Right cardiac atrium (tissue), 5 donors: ENCODE measurements at regions not wholly inside any gene's neighbourhood (a gene's known extent, or its start where the extent isn't known, plus 50 kb on each side); places are given as distances from the start of the nearest gene placed in this dataset.
"Not testable (repeated sequence)": the region's sequence is repeated elsewhere in the genome, so short reads cannot be mapped to it uniquely, and the experiment has no call there.

ENCODE experiments used
- ATAC-seq, 2 donors: fragments of 200-7000 bp; cut with Tn5 transposase; one replicate each; pipeline versions ENCODE4 v1.8.0 to v1.9.1; 2020; ENCODE audit warnings: moderate library complexity in 2 of 2, mild to moderate bottlenecking in 1 of 2
- DNase-seq, 3 donors: peaks; one replicate each; pipeline ENCODE4 v3.0.0-alpha.2; 2020
- H3K27ac ChIP-seq: one replicate; pipeline ENCODE4 v1.5.1; 2013; ENCODE audit warnings: mild to moderate bottlenecking, low read length, control low read depth, moderate library complexity
- H3K27me3 ChIP-seq: one replicate; pipeline ENCODE4 v1.6.1; 2013; ENCODE audit not compliant: control insufficient read depth, insufficient read depth
- H3K4me1 ChIP-seq: one replicate; pipeline ENCODE4 v1.6.1; 2013; ENCODE audit warnings: low read length; ENCODE audit not compliant: control insufficient read depth, insufficient read depth
- H3K4me3 ChIP-seq: one replicate; pipeline ENCODE4 v1.5.1; 2013; ENCODE audit warnings: low read length, control low read depth
- H3K9me3 ChIP-seq: one replicate; pipeline ENCODE4 v1.6.1; 2013; ENCODE audit warnings: low read length; ENCODE audit not compliant: control insufficient read depth
- WGBS: extraction: QIAGEN DNeasy Blood & Tissue Kit; methylation state at CpG from one replicate; pipeline ENCODE4 v1.1.7; 2013; 5-methylcytosine and 5-hydroxymethylcytosine counted together
- intact Hi-C, 4 donors: fragments of 100-400 bp; cut with DNase I; formaldehyde crosslinking; loops; one replicate each; pipeline versions ENCODE4 v1.11.0 to v1.14.0; 2022 to 2023
- donor health status: healthy with polysubstance abuse.
- donor health status: DM: no; HTN: yes; CAD: no.
- donor health status: DM: no; HTN: no; CAD: no.
- donor health status: DM: no; HTN: yes; CAD: no; lungs with severe emphysema.
- donor health status: DM: yes; HTN: yes; CAD: no.

- no peak for ATAC-seq
- no peak overlapping the region for H3K4me3 ChIP-seq
- H3K9me3 ChIP-seq, result no peaks in the 10 kb centered on the region
- no peak for DNase-seq
- 96% methylated on average over 3 of the region's 3 CpGs for WGBS
- H3K27me3 ChIP-seq, result no peaks in the 10 kb centered on the region
- intact Hi-C loops, result no loop called here
- H3K4me1 ChIP-seq, result no peaks in the 10 kb centered on the region
- H3K27ac ChIP-seq, result no peak overlapping the region
These were observed 557.5 kb upstream of the NR2F2 start for GRCh38 chr15:95772982-95773381.

- 94% methylated on average over 4 of the region's 4 CpGs for WGBS
- Histone ChIP-seq H3K27me3 (no peaks in the 10 kb centered on the region), H3K4me1 (no peaks in the 10 kb centered on the region), H3K4me3 (no peak overlapping the region), H3K9me3 (peaks cover 2% of the 10 kb centered on the region), H3K27ac (no peak overlapping the region)
- no peak for ATAC-seq
- intact Hi-C loops, result no loop called here
- DNase-seq, result peak in 1 of 3 donors; percentile 21
These were observed 546.0 kb upstream of the NR2F2 start for GRCh38 chr15:95784508-95784907.

- H3K4me3 ChIP-seq, H3K9me3 ChIP-seq, H3K27ac ChIP-seq, ATAC-seq, H3K27me3 ChIP-seq, DNase-seq, intact Hi-C loops, H3K4me1 ChIP-seq: not testable (repeated sequence)
- WGBS, result 99% methylated on average over 2 of the region's 2 CpGs
These were observed 545.2 kb upstream of the NR2F2 start for GRCh38 chr15:95785276-95785675.

GRCh38 chr15:95793231-95793630, 537.3 kb upstream of the NR2F2 start:
- intact Hi-C loops, result no loop called here
- Histone ChIP-seq H3K4me3 (no peak overlapping the region), H3K9me3 (no peaks in the 10 kb centered on the region), H3K4me1 (no peaks in the 10 kb centered on the region), H3K27me3 (no peaks in the 10 kb centered on the region), H3K27ac (no peak overlapping the region)
- 87% methylated on average over 2 of the region's 2 CpGs for WGBS
- DNase-seq (no peak), ATAC-seq (no peak)

- H3K4me1 ChIP-seq, result no peaks in the 10 kb centered on the region
- no peak for ATAC-seq
These were observed 535.1 kb upstream of the NR2F2 start for GRCh38 chr15:95795386-95795785.

DNA sequence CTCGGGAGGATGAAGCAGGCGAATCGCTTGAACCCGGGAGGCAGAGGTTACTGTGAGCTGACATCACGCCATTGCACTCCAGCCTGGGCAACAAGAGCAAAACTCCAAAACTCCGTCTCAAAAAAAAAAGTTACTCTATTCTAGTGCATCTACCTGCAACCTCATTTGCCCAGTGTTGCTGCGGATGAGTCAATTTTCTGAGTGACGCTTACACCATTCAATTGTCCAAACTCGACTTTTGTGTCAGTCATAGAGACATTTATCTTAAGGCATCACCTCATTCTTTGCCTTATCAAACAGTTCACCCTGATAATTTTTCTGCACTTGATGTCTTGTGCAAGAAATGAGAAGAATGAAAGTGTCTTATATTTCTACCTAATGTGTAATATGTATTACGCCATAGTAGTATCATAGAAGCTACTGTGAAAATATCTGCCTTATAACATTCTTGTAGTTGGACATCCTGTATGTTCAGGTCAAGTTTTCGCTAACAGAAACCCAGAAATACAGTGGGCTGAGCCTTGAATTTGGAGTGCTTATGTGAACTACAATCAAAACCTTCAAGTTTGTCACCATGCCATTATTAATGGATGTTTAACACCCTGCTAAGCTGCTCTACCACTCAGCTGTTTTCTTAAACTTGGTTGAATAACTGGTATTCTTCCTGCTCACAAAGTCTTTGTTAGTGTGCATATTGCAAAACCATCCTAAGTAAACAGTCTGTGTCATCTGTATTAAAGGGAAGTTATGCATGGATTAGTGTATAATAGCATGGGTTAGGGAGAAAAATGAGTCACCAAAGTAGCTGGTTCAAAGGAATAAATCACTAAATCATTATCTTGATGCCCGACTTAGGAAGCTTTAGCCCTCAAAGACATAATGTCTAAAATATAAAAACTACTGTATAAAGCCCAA, 531.0 kb upstream of the NR2F2 start:
- Histone ChIP-seq H3K4me1 (no peaks in the 10 kb centered on the region), H3K27ac (no peak overlapping the region), H3K4me3 (no peak overlapping the region), H3K27me3 (no peaks in the 10 kb centered on the region), H3K9me3 (no peaks in the 10 kb centered on the region)
- ATAC-seq (no peak), DNase-seq (no peak)
- 95% methylated on average over 12 of the region's 12 CpGs for WGBS
- intact Hi-C loops, result no loop called here

More at GRCh38 chr15:95795386-95795785, 535.1 kb upstream of the NR2F2 start:
- no peak overlapping the region for H3K27ac ChIP-seq
- H3K27me3 ChIP-seq, result no peaks in the 10 kb centered on the region
- intact Hi-C loops, result no loop called here
- no peak overlapping the region for H3K4me3 ChIP-seq
- H3K9me3 ChIP-seq, result no peaks in the 10 kb centered on the region
- 59% methylated on average over 1 of the region's 1 CpG for WGBS
- DNase-seq, result no peak

DNA sequence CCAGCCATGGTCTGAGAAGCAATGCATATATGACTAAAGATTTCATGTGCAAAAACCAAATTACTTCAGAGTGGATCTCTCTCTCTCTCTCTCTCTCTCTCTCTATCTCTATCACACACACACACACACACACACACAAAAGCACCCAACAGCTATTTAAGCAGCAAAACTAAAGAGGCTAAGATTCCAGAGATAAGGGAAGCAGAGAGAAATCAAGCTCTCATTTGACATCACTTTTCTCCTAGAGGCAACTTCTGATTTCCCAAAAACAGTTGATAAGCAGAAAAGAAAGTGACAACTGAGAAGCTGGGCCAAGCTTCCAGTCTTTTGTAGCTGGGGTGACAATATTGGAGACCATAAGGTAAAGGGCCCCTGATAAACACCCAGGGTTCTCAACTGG, 526.0 kb upstream of the NR2F2 start:
- intact Hi-C loops, result no loop called here
- Histone ChIP-seq H3K9me3 (no peaks in the 10 kb centered on the region), H3K27me3 (no peaks in the 10 kb centered on the region), H3K4me3 (no peak overlapping the region), H3K27ac (no peak overlapping the region), H3K4me1 (no peaks in the 10 kb centered on the region)
- ATAC-seq, result no peak
- DNase-seq, result no peak

- Histone ChIP-seq H3K4me1 (no peaks in the 10 kb centered on the region), H3K9me3 (no peaks in the 10 kb centered on the region), H3K27ac (no peak overlapping the region), H3K4me3 (no peak overlapping the region), H3K27me3 (no peaks in the 10 kb centered on the region)
- intact Hi-C loops, result no loop called here
- ATAC-seq, result no peak
- no peak for DNase-seq
- 81% methylated on average over 2 of the region's 2 CpGs for WGBS
These were observed 518.0 kb upstream of the NR2F2 start for GRCh38 chr15:95812491-95812890.

DNA sequence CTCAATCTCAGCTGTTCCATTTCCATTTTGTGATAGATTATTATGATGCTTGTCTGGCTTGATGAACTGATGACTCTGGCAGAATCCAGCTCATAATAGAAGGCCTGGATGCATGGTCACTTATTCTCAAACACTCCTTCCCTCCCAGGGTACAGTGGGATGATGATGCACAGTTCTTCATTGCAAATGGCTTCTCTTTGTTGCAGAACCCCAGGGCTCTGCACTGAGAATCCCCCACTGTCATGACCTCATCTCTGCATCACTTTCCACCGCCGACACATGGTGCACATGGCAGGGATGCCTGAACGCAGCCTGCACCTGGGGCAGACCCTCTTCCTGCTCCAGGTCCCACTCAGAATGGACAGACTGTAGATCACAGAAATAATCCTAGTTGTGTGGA, 515.6 kb upstream of the NR2F2 start:
- DNase-seq (no peak), ATAC-seq (no peak)
- H3K4me3 ChIP-seq, result no peak overlapping the region
- no peaks in the 10 kb centered on the region for H3K27me3 ChIP-seq
- intact Hi-C loops, result no loop called here
- no peak overlapping the region for H3K27ac ChIP-seq
- no peaks in the 10 kb centered on the region for H3K9me3 ChIP-seq
- WGBS, result 97% methylated on average over 3 of the region's 3 CpGs
- H3K4me1 ChIP-seq, result no peaks in the 10 kb centered on the region

GRCh38 chr15:95816591-95816990, 513.9 kb upstream of the NR2F2 start:
- intact Hi-C loops, result no loop called here
- H3K4me1 ChIP-seq, result no peaks in the 10 kb centered on the region
- no peaks in the 10 kb centered on the region for H3K27me3 ChIP-seq
- no peaks in the 10 kb centered on the region for H3K9me3 ChIP-seq
- WGBS, result 92% methylated on average over 4 of the region's 4 CpGs
- DNase-seq, result no peak
- H3K27ac ChIP-seq, result no peak overlapping the region
- ATAC-seq, result no peak
- H3K4me3 ChIP-seq, result no peak overlapping the region

DNA sequence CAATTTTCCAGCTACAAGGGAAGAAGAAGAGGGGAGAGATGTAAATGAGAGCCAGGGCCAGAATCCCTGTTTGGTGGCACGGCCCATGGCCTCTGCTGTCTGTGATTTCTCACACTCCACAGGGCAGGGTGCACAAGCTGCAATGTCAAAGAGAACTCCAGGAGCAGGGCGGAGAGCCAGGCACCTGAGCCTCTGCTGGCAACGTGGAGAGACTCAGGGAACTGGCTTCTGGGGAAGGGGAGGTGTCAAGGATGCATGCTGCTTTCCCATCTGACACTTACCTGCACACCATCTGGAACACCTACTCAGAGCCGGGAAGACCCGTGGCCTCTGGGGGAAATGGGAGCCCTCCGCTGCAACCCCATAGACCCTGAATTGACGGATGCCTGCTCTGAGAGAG, 507.5 kb upstream of the NR2F2 start:
- H3K27me3 ChIP-seq, result no peaks in the 10 kb centered on the region
- peak in 1 of 3 donors; percentile 42 for DNase-seq
- no peaks in the 10 kb centered on the region for H3K4me1 ChIP-seq

More for the DNA sequence above, 507.5 kb upstream of the NR2F2 start:
- no peak overlapping the region for H3K4me3 ChIP-seq
- no peak overlapping the region for H3K27ac ChIP-seq
- WGBS, result 86% methylated on average over 7 of the region's 7 CpGs
- intact Hi-C loops, result no loop called here
- H3K9me3 ChIP-seq, result no peaks in the 10 kb centered on the region
- no peak for ATAC-seq
